Astrocyte (in vitro differentiated cells and primary cell): ENCODE measurements at regions not wholly inside any gene's neighbourhood (a gene's known extent, or its start where the extent isn't known, plus 50 kb on each side); places are given as distances from the start of the nearest gene placed in this dataset.

ENCODE experiments used
- DNase-seq: peaks from one replicate; pipeline ENCODE4 v3.0.0-alpha.2; 2010; ENCODE audit warnings: low read depth
- FAIRE-seq: peaks from 2 replicates; lab custom pipeline; 2011; peaks lifted over from hg19 to GRCh38; lab: Jason Lieb, UNC
- H2AFZ ChIP-seq: 2 replicates; pipeline ENCODE4 v1.6.0; 2012; ENCODE audit warnings: low read depth, low read length, inconsistent platforms
- H3K27ac ChIP-seq: 2 replicates; pipeline ENCODE4 v1.5.1; 2011; ENCODE audit warnings: low read depth, low read length, inconsistent platforms
- H3K27me3 ChIP-seq: 2 replicates; pipeline ENCODE4 v1.6.0; 2011; ENCODE audit warnings: low read length, inconsistent platforms; ENCODE audit not compliant: insufficient read depth
- H3K36me3 ChIP-seq: 2 replicates; pipeline ENCODE4 v1.5.1; 2011; ENCODE audit warnings: low read length, inconsistent platforms; ENCODE audit not compliant: insufficient read depth
- H3K4me1 ChIP-seq: 2 replicates; pipeline ENCODE4 v1.5.1; 2011; ENCODE audit warnings: low read length, inconsistent platforms; ENCODE audit not compliant: insufficient read depth
- H3K4me2 ChIP-seq: 2 replicates; pipeline ENCODE4 v1.6.0; 2012; ENCODE audit warnings: low read length, inconsistent platforms
- H3K4me3 ChIP-seq: 2 replicates; pipeline ENCODE4 v1.5.1; 2011; ENCODE audit warnings: low read depth, mild to moderate bottlenecking, low read length, inconsistent platforms; ENCODE audit not compliant: insufficient read depth
- H3K79me2 ChIP-seq: 2 replicates; pipeline ENCODE4 v1.6.0; 2012; ENCODE audit warnings: mild to moderate bottlenecking, low read length, inconsistent platforms; ENCODE audit not compliant: insufficient read depth
- H3K9ac ChIP-seq: 2 replicates; pipeline ENCODE4 v1.6.0; 2012; ENCODE audit warnings: mild to moderate bottlenecking, low read length, inconsistent platforms
- H3K9me3 ChIP-seq: 2 replicates; pipeline ENCODE4 v1.5.1; 2012; ENCODE audit warnings: low read depth, mild to moderate bottlenecking, low read length, inconsistent platforms; ENCODE audit not compliant: insufficient read depth
- H4K20me1 ChIP-seq: 2 replicates; pipeline ENCODE4 v1.6.0; 2012; ENCODE audit warnings: low read length, inconsistent platforms; ENCODE audit not compliant: insufficient read depth
- H3K27ac Mint-ChIP-seq: one replicate; pipeline ENCODE4 v1.8.0; 2021; ENCODE audit warnings: mild to moderate bottlenecking, mixed read lengths; ENCODE audit not compliant: unreplicated experiment
- H3K27me3 Mint-ChIP-seq: one replicate; pipeline ENCODE4 v1.8.0; 2021; ENCODE audit warnings: low read depth, mixed read lengths; ENCODE audit not compliant: unreplicated experiment
- H3K36me3 Mint-ChIP-seq: one replicate; pipeline ENCODE4 v1.8.0; 2021; ENCODE audit warnings: low read depth, mixed read lengths; ENCODE audit not compliant: unreplicated experiment
- H3K4me1 Mint-ChIP-seq: one replicate; pipeline ENCODE4 v1.8.0; 2021; ENCODE audit warnings: low read depth, mixed read lengths; ENCODE audit not compliant: unreplicated experiment
- H3K4me3 Mint-ChIP-seq: one replicate; pipeline ENCODE4 v1.8.0; 2021; ENCODE audit warnings: mild to moderate bottlenecking, moderate library complexity, mixed read lengths; ENCODE audit not compliant: unreplicated experiment
- H3K9me3 Mint-ChIP-seq: one replicate; pipeline ENCODE4 v1.8.0; 2021; ENCODE audit warnings: mild to moderate bottlenecking, mixed read lengths; ENCODE audit not compliant: unreplicated experiment
- EZH2 ChIP-seq: IDR thresholded peaks from 2 replicates; pipeline ENCODE4 v1.6.1; 2012; ENCODE audit warnings: mild to moderate bottlenecking, low read length, inconsistent platforms; ENCODE audit not compliant: insufficient read depth
- TF ChIP-seq, protein P1 (sequence below): IDR thresholded peaks from 2 replicates; pipeline ENCODE4 v1.5.1; 2011; ENCODE audit warnings: low read depth, mild to moderate bottlenecking, inconsistent platforms, low read length, moderate library complexity; ENCODE audit not compliant: insufficient read depth

- FAIRE-seq (no peak), DNase-seq (no peak)
- Histone ChIP-seq H3K27ac (no peak overlapping the region), H3K4me1 (no peaks in the 10 kb centered on the region), H4K20me1 (no peaks in the 10 kb centered on the region), H3K4me3 (no peak overlapping the region), H3K36me3 (no peaks in the 10 kb centered on the region), H3K79me2 (no peaks in the 10 kb centered on the region), H3K9ac (no peak overlapping the region), H3K9me3 (no peaks in the 10 kb centered on the region), H3K27me3 (no peaks in the 10 kb centered on the region), H2AFZ (no peak overlapping the region), H3K4me2 (no peak overlapping the region)
- Mint-ChIP-seq H3K9me3 (no peaks in the 10 kb centered on the region), H3K36me3 (no peaks in the 10 kb centered on the region), H3K27me3 (no peaks in the 10 kb centered on the region), H3K4me3 (no peak overlapping the region), H3K27ac (peak overlapping the region; percentile 34), H3K4me1 (no peaks in the 10 kb centered on the region)
- TF ChIP-seq, protein P1, sequence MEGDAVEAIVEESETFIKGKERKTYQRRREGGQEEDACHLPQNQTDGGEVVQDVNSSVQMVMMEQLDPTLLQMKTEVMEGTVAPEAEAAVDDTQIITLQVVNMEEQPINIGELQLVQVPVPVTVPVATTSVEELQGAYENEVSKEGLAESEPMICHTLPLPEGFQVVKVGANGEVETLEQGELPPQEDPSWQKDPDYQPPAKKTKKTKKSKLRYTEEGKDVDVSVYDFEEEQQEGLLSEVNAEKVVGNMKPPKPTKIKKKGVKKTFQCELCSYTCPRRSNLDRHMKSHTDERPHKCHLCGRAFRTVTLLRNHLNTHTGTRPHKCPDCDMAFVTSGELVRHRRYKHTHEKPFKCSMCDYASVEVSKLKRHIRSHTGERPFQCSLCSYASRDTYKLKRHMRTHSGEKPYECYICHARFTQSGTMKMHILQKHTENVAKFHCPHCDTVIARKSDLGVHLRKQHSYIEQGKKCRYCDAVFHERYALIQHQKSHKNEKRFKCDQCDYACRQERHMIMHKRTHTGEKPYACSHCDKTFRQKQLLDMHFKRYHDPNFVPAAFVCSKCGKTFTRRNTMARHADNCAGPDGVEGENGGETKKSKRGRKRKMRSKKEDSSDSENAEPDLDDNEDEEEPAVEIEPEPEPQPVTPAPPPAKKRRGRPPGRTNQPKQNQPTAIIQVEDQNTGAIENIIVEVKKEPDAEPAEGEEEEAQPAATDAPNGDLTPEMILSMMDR, result no peak
Observed at GRCh38 chrY:16841534-16841933, 1038.5 kb downstream of the CDY2B start.

DNA sequence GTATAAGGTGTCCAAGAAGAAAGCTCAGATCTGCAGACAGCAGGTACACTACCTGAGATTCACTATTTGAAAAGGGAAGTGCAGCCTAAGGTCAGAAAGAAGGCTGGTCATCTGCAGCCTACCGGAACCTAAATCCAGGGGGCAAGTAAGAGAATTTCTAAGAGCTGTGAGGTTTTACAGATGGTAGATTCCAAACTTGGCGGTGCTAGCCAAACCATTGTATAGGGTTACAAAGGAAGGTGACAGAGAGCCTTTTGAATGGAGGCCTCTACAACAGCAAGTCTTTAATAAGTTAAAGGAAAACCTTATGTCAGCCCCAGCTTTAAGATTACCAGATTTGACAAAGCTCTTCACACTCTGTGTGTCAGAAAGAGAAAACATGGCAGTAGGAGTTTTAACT, 1044.8 kb downstream of the CDY2B start:
- Histone ChIP-seq H3K4me1 (no peaks in the 10 kb centered on the region), H3K27ac (no peak overlapping the region), H3K9ac (no peak overlapping the region), H3K9me3 (no peaks in the 10 kb centered on the region), H3K4me3 (no peak overlapping the region), H3K27me3 (no peaks in the 10 kb centered on the region), H3K36me3 (no peaks in the 10 kb centered on the region), H2AFZ (no peak overlapping the region), H4K20me1 (no peaks in the 10 kb centered on the region), H3K4me2 (no peak overlapping the region), H3K79me2 (no peaks in the 10 kb centered on the region)
- no peak for FAIRE-seq
- no peak for TF ChIP-seq EZH2
- TF ChIP-seq, protein P1, result no peak
- H3K27me3 Mint-ChIP-seq, result no peaks in the 10 kb centered on the region
- H3K4me3 Mint-ChIP-seq, result no peak overlapping the region
- no peaks in the 10 kb centered on the region for H3K36me3 Mint-ChIP-seq
- DNase-seq, result no peak
- H3K27ac Mint-ChIP-seq, result no peak overlapping the region
- no peaks in the 10 kb centered on the region for H3K9me3 Mint-ChIP-seq
- H3K4me1 Mint-ChIP-seq, result no peaks in the 10 kb centered on the region

GRCh38 chrY:16834696-16835095, 1045.3 kb downstream of the CDY2B start:
- Histone ChIP-seq H3K9ac (no peak overlapping the region), H3K4me1 (no peaks in the 10 kb centered on the region), H4K20me1 (no peaks in the 10 kb centered on the region), H3K36me3 (no peaks in the 10 kb centered on the region), H3K27ac (no peak overlapping the region), H3K4me2 (no peak overlapping the region), H3K27me3 (no peaks in the 10 kb centered on the region), H3K79me2 (no peaks in the 10 kb centered on the region), H3K4me3 (no peak overlapping the region), H3K9me3 (no peaks in the 10 kb centered on the region), H2AFZ (no peak overlapping the region)
- Mint-ChIP-seq H3K4me3 (no peak overlapping the region), H3K9me3 (no peaks in the 10 kb centered on the region), H3K4me1 (no peaks in the 10 kb centered on the region), H3K27me3 (no peaks in the 10 kb centered on the region), H3K27ac (no peak overlapping the region), H3K36me3 (no peaks in the 10 kb centered on the region)
- TF ChIP-seq EZH2, result no peak
- TF ChIP-seq, protein P1, result no peak
- no peak for DNase-seq
- FAIRE-seq, result no peak
